Inflammatory macrophage treated with lipopolysaccharide for 1 hour (primary cell): ENCODE measurements at regions not wholly inside any gene's neighbourhood (a gene's known extent, or its start where the extent isn't known, plus 50 kb on each side); places are given as distances from the start of the nearest gene placed in this dataset.
"Not testable (repeated sequence)": the region's sequence is repeated elsewhere in the genome, so short reads cannot be mapped to it uniquely, and the experiment has no call there.

ENCODE experiments used
- DNase-seq, 2 donors: peaks; one replicate each; pipeline ENCODE4 v3.0.0-alpha.2; 2020 to 2022

DNA sequence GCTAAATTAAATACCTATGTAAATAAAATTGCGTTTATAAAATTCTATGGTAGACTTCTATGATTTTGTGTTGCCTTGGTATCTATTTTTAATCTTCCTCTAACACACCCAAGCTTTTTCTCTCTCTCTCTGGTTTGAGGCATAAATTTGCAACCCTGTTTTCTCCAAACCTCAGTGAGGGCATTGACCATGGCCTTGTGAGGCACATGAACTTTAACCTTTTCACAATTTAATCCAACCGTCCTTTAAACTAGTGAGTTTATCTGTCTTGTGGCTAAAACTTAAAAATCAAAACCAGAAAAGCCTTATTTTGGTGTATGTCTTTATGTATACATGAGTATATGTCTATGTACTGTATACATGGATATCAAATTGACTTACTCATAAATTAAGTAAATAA lies 746.6 kb upstream of the B3GALT2 start:
- DNase-seq: no peak

DNA sequence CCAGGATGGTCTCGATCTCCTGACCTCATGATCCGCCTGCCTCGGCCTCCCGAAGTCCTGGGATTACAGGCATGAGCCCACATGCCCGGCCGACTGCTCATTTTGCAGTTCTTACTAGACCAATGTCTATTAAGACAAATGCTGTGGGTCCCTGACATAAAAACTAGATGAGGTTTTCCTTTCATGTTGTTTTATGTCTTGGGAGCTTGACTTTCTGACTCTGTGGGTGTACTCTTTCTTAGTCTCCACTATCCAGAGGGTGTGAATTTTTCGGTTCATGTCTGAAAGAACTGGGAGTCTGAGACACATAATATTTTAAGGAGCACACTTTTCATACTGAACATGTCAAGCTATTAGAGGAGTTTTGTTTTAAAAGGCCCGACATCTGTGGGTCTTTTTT lies 744.9 kb upstream of the B3GALT2 start:
- no peak for DNase-seq

DNA sequence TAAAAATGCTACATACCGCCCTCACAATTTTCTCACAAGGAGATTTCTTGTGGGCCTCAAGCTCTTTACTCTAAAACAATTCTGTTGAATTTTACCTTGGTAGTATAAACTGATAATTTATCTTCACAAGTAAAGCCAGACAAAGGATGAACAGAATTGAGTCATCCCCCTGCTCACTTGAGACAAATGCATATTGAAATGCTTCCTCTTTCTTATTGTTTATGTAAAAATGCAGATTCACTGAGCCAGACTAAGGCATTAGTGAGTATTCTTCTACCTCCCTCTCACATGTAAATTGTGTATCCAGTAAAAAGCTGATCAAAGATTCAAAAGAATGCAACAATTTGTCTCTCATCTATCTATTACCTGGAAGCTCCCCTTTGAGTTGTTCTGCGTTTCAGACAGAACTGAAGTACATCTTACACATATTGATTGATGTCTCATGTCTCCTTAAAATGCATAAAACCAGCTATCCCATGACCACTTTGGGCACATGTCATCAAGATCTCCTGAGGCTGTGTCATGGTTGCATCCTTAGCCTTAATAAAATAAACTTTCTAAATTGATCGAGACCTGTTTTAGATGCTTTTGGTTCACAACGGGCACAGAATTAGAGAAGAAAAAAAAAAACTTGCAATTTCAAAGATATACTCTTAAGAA lies 743.1 kb upstream of the B3GALT2 start:
- DNase-seq: no peak

DNA sequence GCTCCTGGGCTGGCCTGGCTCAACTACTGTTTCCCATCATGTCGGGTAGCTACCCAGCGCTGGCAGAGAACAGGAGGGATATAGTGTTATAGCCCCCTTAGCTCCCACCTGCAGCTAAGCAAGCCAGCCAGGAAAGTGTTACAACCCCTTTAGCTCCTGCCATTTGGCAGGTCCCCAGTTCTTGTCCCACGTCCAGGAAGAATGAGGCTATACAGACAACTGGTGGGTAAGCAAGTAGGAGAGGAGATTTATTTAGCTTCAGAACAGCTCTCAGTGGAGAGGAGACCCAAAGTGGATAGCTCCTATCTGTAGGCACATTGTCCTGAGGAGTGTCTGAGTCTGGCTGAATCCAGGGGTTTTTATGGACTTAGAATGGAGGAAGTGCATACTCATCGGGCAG lies 741.1 kb upstream of the B3GALT2 start:
- no peak for DNase-seq

DNA sequence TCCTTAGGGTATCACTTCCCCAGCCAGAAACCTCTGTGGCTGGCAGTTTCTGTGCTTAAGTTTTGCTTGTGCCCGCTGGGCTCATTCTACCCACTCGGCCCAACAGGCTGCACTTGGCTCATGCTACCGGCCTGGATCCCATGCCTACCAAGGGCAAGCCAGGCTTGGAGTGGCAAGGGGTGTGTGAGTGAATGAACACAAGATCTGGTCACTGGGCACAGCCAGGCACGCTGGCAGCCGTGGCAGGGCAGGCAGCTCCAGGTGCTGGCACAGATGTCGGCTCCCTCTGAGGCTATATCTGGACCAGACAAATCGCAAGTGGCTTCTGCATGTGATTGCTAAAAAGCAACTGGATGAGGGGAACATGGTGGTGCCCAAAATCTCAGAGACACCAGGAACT lies 740.5 kb upstream of the B3GALT2 start:
- no peak for DNase-seq

DNA sequence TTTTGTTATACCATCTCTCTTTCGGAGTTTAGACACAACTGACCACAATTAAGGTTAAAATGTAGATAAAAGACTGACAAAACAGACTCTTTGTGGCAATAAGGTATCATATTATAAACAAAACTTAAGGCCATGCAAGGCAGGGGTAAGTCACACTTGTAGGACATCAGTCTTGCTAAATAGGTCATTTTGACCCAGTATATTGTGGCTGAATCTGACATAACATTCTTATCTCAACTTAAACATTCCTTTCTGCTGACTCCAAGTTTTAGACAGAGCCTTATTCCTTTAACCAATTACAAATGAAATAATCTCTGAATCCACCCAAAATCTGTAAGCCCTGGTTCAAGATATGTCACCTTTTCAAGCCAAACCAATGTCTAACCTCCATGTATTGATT lies 733.4 kb upstream of the B3GALT2 start:
- DNase-seq: no peak

DNA sequence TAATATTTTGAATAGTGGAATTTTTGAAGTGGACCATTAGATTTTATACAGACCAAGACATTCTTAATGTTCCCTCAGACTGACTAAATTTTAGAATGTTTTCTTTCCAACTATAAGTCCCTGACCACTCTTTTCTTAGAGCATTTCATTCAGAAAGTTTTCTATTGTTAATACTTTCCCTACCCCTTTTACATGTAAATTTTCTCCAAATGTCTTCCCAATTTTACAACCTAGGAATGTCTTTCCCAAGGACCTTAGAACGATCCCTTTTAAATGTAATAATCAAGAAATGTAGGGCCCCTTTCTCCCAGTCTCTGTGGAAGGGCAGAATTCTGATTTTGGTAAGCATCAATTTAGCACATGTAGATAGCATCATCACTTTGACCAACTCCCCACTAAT lies 730.0 kb upstream of the B3GALT2 start:
- no peak for DNase-seq

DNA sequence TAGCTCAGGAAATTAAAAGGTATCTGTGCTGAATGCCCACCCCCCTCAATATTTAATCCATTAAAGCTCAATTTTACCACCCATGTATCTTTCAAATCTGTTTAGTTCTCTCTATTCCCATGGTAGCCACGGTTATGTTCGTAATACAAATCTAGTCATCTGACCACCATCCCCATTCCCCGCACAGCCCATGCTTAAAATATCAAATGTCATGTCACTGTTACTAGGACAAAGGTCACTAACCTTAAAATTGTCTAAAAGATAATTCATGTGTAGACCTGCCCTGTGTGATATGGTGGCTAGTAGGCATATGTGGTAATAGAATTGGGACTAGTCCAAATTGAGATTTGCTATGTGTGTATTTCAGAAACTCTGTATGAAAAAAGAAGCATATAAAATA lies 728.5 kb upstream of the B3GALT2 start:
- no peak for DNase-seq

DNA sequence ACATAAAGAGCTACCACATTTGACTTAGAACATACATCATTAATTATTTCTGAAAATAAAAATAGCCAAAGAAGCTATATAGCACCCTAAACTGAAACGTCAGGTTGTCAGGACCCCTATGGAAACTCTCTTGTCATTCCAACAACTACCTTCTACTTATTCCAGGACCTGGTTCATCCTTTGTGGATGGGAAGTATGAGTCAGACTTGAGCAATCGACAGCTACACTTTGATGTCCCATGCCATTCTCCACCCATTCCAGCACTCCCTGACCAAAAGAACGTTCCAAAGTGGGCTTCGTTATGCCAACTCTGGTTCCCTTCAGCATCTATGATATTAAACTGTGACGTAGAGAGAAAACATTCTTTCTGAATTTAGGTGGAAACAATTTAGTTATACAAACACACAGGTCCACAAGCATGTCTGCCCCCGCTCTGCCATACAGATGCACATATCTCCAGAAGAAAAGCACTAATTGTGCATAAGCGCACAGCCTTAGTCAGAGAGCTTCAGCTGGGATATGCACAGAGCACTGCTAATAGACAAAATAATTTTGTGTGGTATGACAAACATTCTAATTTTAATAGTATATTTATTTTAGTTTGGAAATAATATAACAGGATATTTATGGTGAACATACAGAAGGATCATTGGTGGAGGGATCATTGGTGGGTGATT lies 723.1 kb upstream of the B3GALT2 start:
- DNase-seq: no peak

DNA sequence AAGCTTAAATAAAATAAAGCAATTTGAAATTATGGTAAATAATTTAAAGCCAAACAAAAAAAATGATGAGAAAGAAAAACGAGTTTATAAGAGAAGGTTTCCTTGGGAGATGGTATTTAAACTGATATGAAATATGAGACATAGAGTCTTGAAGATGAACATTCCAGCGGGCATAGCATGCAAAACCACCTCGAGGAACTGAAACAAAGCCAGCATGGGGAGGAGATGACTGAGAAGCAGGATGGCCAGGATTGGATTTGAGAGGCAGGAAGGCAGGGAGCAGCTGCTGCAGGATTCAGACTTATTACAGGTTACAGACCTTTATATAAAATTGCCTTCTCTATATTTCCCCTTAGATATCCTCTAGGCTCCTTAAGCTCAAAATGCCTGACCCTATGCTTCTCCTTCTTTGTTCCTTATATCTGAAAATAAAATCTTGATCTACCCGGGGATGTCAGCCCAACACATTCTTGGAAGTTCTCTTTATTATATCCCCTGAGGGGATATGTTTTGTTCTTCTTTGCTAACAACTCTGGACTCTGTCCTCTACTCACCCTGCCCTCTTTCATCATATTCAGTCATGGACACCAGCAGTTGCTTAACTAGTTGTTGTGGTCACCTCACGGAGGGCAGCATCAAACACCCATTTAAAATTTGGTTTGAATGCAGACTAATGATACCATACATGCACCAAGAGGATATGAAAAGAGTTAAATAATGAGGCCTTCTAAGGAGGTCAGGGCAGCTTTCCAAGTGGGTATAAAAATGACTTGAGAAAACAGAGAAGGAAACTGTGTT lies 719.1 kb upstream of the B3GALT2 start:
- DNase-seq: no peak

DNA sequence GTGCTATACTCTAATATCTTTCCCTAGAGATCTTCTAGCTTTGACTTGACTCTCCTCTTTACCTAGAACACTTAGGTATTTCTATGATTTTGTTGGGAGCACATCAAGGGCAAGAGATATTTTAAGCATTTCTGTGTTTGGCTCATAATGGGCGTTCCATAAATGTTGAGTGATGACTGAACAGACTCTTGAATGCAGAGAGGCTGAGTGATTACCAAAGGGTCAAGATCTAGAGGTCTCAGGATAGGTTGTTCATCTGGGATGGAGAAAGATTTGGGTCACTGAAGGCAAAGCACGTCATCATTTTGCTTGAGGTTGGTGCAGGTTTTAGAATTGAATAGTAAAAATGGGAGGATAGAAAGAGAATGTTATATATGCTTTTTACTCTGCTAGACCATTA lies 705.4 kb upstream of the B3GALT2 start:
- no peak for DNase-seq

DNA sequence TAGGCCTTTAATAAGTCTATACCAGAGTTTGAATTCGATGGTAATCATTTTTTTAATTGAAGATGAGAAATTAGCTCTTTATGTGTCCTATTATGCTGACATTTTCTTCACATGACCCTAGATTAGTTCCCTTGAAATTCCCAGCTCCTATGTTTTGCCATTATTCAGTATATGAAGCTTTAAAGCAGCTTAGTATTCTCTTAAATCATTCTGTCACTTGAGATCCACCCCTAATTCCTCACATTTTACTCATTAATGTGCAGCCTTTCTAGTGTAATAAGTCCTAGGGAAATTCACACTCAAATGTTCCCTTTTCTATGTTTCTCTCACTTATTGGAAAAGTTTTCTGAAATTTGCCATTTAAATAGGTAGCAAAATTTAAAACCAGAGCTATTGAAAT lies 704.5 kb upstream of the B3GALT2 start:
- DNase-seq: no peak

DNA sequence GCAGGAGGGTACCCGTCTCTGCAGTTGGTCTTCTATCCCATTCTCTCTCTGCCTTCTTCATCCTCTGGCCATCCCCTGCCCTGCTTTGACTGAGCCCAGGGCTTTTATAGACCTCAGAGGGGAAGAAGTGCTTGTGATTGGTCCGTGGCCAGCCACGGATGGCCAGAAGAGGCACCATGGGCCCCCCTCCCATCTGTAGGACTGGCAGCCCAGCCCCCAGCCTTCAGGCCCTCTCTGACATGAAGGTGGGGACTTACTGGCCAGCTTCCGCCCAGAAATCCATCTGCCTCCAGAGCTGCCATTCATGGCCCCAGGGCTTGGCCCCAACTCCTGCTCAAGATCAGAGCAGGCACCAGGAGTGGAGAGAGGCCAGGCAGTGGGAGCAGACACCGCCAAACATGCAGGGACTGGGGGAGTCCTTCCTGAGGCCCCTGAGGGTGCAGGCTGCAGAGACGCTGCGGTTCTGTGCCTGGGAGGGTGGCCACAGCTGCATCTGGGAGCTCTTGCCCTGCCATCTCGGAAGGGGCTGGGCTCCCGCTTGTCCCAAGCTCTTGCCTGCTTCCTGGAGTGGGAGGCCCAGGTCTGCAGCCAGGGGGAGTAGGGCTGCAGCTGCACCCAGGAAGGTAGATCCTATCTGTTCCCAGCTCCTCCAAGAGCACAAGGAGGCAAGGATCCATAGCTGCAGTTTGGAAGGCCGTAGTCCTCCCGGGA lies 698.6 kb upstream of the B3GALT2 start:
- no peak for DNase-seq

DNA sequence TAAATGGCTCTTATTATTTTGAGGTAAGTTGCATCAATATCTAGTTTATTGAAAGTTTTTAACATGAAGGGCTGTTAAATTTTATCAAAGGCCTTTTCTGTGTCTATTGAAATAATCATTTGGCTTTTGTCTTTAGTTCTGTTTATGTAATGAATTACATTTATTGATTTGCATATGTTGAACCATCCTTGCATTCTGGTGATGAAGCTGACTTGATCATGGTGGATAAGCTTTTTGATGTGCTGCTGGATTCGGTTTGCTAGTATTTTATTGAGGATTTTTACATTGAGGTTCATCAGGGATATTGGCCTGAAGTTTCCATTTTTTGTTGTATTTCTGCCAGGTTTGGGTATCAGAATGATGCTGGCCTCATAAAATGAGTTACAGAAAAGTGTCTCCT lies 691.5 kb upstream of the B3GALT2 start:
- DNase-seq: not testable (repeated sequence)

DNA sequence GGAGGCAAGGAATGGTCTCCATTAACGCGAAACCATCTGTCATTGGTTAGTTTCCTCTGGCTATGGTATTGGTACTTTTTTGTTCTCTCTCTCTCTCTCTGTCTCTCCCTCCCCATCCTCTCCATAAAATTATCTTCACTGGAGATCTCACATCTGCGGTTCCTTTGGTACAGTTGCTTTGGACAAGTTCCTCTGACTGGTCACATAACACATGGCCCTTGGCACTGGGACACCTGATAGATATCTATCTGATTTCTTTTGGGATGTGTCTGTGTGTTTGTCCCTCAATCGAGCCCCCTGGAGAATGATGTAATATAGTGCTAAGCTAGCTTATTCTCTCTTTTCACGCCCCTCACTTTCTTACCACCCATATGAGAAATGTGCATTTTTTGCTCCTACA lies 682.0 kb upstream of the B3GALT2 start:
- DNase-seq: no peak

DNA sequence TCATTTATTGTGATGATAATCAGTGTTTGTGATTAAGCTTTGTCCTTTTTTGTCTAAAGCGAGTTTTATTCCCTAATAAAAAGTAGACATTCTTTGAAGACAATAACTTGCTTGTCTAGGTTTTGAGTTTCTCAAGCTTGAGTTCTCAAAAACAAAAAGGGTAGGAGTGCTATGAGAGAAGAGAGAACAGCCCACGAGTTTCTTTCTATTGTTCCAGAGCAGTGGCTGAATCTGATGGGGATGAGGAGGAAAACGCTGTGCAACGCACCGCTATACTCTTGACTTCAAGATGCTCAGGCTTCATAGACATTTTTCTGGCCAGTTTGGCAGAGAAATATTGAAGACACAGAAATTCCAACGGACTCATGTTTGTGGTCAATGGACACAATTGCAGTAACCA lies 669.8 kb upstream of the B3GALT2 start:
- no peak for DNase-seq

DNA sequence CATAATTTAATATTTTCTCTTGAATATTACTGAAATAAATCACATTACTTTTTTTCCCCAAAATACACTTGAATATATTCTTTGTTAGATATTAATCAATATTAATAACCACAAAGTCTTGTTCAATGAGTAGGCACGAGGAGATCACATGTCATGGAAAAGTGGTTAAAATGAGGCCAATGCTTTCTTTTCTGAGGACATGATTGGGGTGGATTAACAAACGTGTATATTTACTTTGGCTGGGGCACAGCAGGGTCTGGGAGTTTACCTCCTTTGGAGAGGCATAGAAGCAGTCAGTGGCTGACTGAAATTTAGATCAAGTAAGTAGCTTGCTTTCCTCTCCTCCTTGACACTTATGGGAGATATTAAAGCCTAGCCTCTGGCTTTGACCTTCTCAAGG lies 664.3 kb upstream of the B3GALT2 start:
- DNase-seq: no peak

DNA sequence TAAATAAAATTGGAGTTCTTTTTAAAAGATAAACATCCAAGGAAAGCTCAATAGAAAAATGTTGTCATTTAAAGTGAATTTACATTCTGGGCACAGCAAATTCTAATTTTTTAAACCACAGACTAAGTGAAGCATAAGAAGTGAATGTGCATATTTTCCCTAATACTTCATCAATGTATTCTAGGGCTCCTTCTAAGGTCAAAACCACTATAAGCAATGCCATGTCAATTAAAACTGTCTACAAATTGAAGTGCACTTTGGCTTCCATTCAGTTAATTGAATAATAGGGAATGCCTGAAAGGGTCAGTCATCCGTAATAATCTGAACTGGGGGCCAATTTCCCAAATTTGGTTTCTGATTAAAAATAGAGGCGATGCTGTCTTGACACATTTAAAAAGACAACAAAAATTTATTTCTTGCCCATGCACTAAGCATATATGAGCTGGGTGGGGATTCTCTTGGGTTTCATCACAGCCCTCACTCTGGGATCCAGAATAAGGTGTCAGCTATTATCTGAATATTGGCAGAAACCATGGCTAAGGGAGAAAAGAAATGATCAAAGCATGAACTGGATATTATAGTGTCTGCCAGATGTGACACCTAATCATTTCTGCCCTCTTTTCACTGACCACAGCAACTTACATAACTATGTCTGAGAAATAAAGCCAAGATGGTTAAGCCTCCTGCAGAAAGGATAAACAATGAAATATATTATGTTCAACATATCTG lies 660.6 kb upstream of the B3GALT2 start:
- DNase-seq: no peak

DNA sequence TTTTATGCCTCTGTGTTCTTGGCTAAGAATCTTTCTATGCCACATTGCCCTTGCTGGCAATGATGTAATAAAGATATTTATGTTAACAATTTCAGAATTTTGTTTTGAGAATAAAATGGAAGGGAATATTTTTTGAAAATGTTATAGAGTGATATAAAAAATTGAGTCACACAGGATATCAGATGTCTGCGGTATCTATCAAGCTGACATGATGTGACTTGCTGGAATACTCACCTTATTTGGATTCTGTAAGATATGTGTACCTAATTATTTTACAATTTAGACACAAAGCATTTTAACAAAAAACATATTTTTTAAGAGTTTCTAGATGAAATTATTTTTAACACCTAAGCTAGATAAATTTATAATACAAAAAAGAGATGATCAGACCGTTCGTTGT lies 660.0 kb upstream of the B3GALT2 start:
- no peak for DNase-seq

DNA sequence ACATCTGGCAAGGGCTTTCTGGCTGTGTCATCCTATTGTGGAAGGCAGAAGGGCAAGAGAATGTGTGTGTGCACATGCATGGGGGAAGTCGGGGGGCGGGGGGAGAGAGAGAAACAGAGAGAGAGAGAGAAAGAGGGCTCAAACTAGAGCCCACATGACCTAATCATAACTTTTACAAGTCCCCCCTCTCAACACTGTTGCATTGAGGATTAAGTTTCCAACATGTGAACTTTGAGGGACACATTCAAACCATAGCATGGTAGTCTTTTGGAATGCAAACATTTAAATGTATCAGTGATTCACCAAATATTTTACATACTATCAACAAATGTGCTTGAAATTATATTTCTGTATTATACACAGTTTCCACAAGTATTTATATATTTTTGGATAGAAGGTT lies 655.4 kb upstream of the B3GALT2 start:
- DNase-seq: no peak

DNA sequence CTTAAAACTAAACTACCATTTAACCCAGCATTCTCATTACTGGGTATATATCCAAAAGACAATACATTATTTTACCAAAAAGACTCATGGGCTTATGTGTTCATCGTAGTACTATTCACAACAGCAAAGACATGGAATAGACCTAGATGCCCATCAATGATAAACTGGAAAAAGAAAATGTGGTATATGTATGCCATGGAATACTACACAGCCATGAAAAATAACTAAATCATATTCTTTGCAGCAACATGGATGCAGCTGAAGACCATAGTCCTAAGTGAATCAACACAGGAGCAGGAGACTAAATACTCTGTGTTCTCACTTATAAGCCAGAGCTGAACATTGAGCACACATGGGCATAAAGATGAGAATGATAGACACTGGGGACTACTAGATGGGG lies 645.1 kb upstream of the B3GALT2 start:
- DNase-seq: no peak

DNA sequence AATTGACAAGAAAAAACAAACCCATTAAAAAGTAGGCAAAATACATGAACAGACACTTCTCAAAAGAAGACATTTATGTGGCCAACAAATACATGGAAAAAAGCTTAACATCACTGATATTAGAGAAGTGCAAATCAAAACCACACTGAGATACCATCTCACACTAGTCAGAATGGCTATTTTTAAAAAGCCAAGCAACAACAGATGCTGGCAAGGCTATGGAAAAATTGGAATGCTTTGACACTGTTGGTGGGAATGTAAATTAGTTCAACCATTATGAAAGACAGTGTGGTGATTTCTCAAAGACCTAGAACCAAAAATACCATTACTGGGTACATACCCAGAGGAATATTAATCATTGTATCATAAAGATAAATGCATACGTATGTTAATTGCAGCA lies 641.1 kb upstream of the B3GALT2 start:
- no peak for DNase-seq

DNA sequence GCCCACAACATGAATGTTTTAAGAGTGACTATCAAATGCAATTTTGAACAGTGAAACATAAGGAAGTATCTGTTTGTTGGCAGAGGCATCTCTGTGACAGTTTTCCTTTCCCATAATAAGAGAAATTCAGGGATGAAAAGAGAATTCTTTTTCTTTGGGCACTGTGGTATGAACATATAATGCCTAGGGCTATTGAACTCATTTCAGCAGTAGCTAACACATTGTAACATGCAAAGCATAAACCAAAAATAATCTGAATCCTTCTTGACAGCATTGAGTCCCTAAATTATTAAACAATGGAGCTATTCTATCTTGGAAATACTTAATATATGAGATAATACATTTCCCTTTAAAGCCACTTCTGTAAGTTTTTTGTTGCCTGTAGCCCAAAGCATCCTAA lies 633.0 kb upstream of the B3GALT2 start:
- DNase-seq: no peak
